GM10248 (cell line): ENCODE measurements at regions not wholly inside any gene's neighbourhood (a gene's known extent, or its start where the extent isn't known, plus 50 kb on each side); places are given as distances from the start of the nearest gene placed in this dataset.

Experiments
- CTCF ChIA-PET: fragments of 300-600 bp; sonication (Branson Sonifier 250); formaldehyde crosslinking; extraction: SDS; loops from one replicate; lab custom pipeline; 2021; ENCODE audit warnings: antibody characterized with exemption; lab: Yijun Ruan, JAX
- POLR2A ChIA-PET: fragments of 350-650 bp; sonication (Branson Sonifier 250); formaldehyde crosslinking; extraction: SDS; loops from one replicate; lab custom pipeline; 2020; ENCODE audit warnings: antibody characterized with exemption; lab: Yijun Ruan, JAX
- DNase-seq: peaks from one replicate; pipeline ENCODE4 v3.0.0; 2012; ENCODE audit errors: extremely low spot score
- TF ChIP-seq, protein P1 (sequence below): IDR thresholded peaks from 2 replicates; pipeline ENCODE4 v1.5.1; 2012; ENCODE audit warnings: mild to moderate bottlenecking, low read depth; ENCODE audit errors: extremely low read depth, missing control alignments, control extremely low read depth

- ChIA-PET CTCF (no interaction called here), POLR2A (no interaction called here)
- TF ChIP-seq, protein P1, sequence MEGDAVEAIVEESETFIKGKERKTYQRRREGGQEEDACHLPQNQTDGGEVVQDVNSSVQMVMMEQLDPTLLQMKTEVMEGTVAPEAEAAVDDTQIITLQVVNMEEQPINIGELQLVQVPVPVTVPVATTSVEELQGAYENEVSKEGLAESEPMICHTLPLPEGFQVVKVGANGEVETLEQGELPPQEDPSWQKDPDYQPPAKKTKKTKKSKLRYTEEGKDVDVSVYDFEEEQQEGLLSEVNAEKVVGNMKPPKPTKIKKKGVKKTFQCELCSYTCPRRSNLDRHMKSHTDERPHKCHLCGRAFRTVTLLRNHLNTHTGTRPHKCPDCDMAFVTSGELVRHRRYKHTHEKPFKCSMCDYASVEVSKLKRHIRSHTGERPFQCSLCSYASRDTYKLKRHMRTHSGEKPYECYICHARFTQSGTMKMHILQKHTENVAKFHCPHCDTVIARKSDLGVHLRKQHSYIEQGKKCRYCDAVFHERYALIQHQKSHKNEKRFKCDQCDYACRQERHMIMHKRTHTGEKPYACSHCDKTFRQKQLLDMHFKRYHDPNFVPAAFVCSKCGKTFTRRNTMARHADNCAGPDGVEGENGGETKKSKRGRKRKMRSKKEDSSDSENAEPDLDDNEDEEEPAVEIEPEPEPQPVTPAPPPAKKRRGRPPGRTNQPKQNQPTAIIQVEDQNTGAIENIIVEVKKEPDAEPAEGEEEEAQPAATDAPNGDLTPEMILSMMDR = no peak
- DNase-seq = no peak
Measured at GRCh38 chr3:165383381-165383780, 187.2 kb upstream of the SLITRK3 start.

GRCh38 chr3:165382672-165383071 is 186.5 kb upstream of the SLITRK3 start:
- ChIA-PET CTCF (no interaction called here), POLR2A (no interaction called here)
- DNase-seq = no peak
- TF ChIP-seq, protein P1 = no peak

DNA sequence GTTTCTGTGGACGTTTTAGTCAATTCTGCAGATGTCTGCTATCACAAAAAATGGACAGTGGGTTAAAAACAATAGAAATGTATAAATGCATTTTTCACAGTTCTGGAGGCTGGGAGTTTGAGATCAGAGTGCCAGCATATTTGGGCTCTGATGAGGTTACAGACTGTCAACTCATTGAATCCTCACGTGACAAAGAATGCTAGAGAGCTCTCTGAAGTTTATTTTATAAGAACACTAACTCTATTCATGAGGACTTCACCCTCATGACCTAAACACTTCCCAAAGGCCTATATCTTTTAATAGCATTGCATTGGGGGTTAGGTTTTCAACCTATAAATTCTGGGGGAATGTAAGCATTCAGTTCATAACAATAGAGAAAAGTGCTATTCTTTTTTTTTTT is 182.6 kb upstream of the SLITRK3 start:
- ChIA-PET CTCF (no interaction called here), POLR2A (no interaction called here)
- TF ChIP-seq, protein P1 = no peak
- no peak for DNase-seq

DNA sequence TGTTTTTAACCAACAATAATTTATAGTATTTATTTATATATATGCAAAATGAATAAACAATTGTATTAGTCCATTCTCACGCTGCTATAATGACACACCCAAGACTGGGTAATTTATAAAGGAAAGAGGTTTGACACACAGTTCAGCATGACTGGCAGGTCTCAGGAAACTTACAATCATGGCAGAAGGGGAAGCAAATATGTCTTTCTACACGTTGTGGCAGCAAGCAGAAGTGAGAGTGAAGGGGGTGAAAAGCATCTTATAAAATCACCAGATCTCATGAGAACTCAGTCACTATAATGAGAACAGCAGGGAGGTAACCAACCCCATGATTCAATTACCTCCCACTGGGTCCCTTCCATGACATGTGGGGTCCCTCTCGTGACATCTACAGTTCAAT is 162.8 kb upstream of the SLITRK3 start:
- CTCF ChIA-PET = interaction anchor here (1.1 kb wide), 1 partner anchor 19 kb away, joined by 3 read pairs; no protein-coding TSS in a partner anchor
- TF ChIP-seq, protein P1 = no peak
- DNase-seq = no peak
- POLR2A ChIA-PET = no interaction called here

GRCh38 chr3:165355316-165355715 is 159.1 kb upstream of the SLITRK3 start:
- POLR2A ChIA-PET = no interaction called here
- CTCF ChIA-PET = interaction anchor here (1.0 to 1.9 kb wide), 2 partner anchors 9 to 23 kb away, joined by 3 to 4 read pairs; no protein-coding TSS in a partner anchor
- no peak for DNase-seq
- TF ChIP-seq, protein P1 = no peak

- ChIA-PET POLR2A (no interaction called here), CTCF (no interaction called here)
- TF ChIP-seq, protein P1 = no peak
- DNase-seq = no peak
Measured at GRCh38 chr3:165347526-165347925, 151.3 kb upstream of the SLITRK3 start.
